AG04449 (cell line): ENCODE measurements at regions not wholly inside any gene's neighbourhood (a gene's known extent, or its start where the extent isn't known, plus 50 kb on each side); places are given as distances from the start of the nearest gene placed in this dataset.

Source experiments
- CTCF ChIA-PET: fragments of 350-600 bp; formaldehyde crosslinking; extraction: SDS; loops from one replicate; lab custom pipeline; 2021; ENCODE audit warnings: antibody characterized with exemption; lab: Yijun Ruan, JAX
- POLR2A ChIA-PET: fragments of 400-600, 350-600 bp; formaldehyde crosslinking; extraction: SDS; loops from one replicate; lab custom pipeline; 2020; ENCODE audit warnings: antibody characterized with exemption, inconsistent platforms; lab: Yijun Ruan, JAX
- DNase-seq: peaks from one replicate; pipeline ENCODE4 v3.0.0-alpha.2; 2010; ENCODE audit warnings: low read depth, low spot score
- H3K4me3 ChIP-seq: 2 replicates; pipeline ENCODE4 v1.5.1; 2011; ENCODE audit warnings: low read depth, mild to moderate bottlenecking, control low read depth, low read length
- CTCF ChIP-seq: IDR thresholded peaks from one replicate; pipeline ENCODE4 v1.5.1; 2011; ENCODE audit warnings: mild to moderate bottlenecking, moderate library complexity, low read length, control low read depth, inconsistent platforms; ENCODE audit not compliant: insufficient read depth; ENCODE audit errors: missing control alignments

GRCh38 chr5:174223355-174223754 is 177.8 kb downstream of the NSG2 start:
- no peak for DNase-seq
- TF ChIP-seq CTCF = no peak
- POLR2A ChIA-PET = no interaction called here
- CTCF ChIA-PET = no interaction called here
- no peak overlapping the region for H3K4me3 ChIP-seq

- POLR2A ChIA-PET = no interaction called here
Measured at GRCh38 chr5:174229068-174229467, 183.6 kb downstream of the NSG2 start.

GRCh38 chr5:174229514-174230370 is 184.2 kb downstream of the NSG2 start:
- no peak for TF ChIP-seq CTCF
- DNase-seq = peak; percentile 55
- POLR2A ChIA-PET = interaction anchor here (0.6 kb wide), 1 partner anchor 288 kb away, joined by 3 read pairs; no protein-coding TSS in a partner anchor
- CTCF ChIA-PET = interaction anchor here (0.8 kb wide), 1 partner anchor 82 kb away, joined by 3 read pairs; no protein-coding TSS in a partner anchor
- no peak overlapping the region for H3K4me3 ChIP-seq

More at GRCh38 chr5:174229068-174229467, 183.6 kb downstream of the NSG2 start:
- no peak overlapping the region for H3K4me3 ChIP-seq
- DNase-seq = no peak
- TF ChIP-seq CTCF = no peak
- CTCF ChIA-PET = interaction anchor here (0.8 kb wide), 1 partner anchor 83 kb away, joined by 3 read pairs; no protein-coding TSS in a partner anchor

DNA sequence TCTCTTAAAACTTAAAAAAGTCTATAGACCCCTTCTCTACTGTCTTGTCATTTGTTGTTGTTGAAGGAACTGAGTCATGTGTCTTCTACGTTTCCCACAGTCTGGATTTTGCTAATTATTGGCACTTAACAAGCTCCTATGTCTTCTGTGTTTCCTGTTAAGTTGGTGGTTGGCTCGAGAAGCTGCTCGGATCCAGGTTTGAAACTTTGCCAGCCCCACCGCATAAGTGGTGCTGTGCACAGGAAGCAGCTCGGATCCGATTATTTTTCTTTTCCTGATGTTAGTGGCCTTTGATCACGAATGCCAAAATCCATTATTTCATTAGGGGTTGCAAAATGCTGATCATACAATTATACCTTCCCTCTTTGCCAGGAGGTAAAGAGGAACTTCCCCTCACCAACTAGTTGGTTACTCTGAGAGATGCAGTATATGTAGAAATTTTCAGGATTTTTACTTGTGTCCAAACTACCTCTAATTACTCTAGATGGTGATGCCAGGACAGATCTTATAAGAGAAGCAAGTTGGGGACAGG is 186.5 kb downstream of the NSG2 start:
- POLR2A ChIA-PET = no interaction called here
- no peak for TF ChIP-seq CTCF
- peak; percentile 29 for DNase-seq
- CTCF ChIA-PET = no interaction called here
- no peak overlapping the region for H3K4me3 ChIP-seq

DNA sequence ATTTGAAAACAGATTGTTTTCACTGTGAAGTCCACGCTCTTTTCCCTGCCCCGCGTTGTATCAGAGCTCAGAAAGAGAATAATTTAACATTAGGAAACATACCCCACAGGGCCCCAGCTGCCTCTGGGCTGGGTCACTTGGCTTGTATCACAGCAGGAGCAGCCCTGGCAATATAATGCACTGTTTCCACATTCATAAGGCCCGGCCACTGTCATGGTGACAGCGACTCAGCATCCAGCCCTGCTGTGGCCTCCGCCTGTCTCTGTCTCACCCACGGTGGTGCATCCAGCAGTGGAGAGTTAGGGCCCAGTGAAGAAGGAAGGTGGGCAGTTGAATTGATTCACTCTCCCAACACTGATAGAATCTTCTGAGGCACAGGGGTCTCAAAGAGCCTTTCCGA is 188.9 kb downstream of the NSG2 start:
- no peak for DNase-seq
- CTCF ChIA-PET = interaction anchor here (1.7 kb wide), 1 partner anchor 77 kb away, joined by 4 read pairs; no protein-coding TSS in a partner anchor
- no peak for TF ChIP-seq CTCF
- H3K4me3 ChIP-seq = no peak overlapping the region
- POLR2A ChIA-PET = interaction anchor here (1.3 kb wide), 1 partner anchor 148 kb away, joined by 4 read pairs; no protein-coding TSS in a partner anchor
